AG08395 (cell line): ENCODE measurements at regions not wholly inside any gene's neighbourhood (a gene's known extent, or its start where the extent isn't known, plus 50 kb on each side); places are given as distances from the start of the nearest gene placed in this dataset.

Experiments
- DNase-seq: peaks from one replicate; pipeline ENCODE4 v3.0.0; 2012; ENCODE audit warnings: mixed read lengths, low spot score

GRCh38 chr21:19692231-19692630, 1288.6 kb upstream of the TMPRSS15 start:
- no peak for DNase-seq

- DNase-seq = no peak
Measured at GRCh38 chr21:19695796-19696195, 1292.2 kb upstream of the TMPRSS15 start.

GRCh38 chr21:19700476-19700875, 1296.9 kb upstream of the TMPRSS15 start:
- no peak for DNase-seq

DNA sequence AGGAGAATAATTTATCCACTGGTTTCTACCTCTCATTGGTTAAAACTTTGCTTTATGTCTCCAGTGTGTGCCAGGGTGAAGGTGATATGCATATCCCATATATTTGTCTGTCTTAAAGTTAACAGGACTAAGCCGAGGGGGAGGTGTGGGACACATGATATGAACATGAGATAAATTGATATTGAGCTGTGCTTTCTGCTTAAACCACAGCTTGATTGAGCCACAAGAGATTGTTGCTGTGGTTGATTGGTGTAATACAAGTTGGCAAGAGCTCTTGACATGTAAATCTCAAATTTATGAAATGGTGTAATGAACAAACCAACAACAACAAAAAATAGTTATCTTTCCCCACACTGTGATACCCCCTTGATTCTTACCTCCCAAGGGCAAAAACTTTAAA, 1295.5 kb upstream of the NCAM2 start:
- no peak for DNase-seq

DNA sequence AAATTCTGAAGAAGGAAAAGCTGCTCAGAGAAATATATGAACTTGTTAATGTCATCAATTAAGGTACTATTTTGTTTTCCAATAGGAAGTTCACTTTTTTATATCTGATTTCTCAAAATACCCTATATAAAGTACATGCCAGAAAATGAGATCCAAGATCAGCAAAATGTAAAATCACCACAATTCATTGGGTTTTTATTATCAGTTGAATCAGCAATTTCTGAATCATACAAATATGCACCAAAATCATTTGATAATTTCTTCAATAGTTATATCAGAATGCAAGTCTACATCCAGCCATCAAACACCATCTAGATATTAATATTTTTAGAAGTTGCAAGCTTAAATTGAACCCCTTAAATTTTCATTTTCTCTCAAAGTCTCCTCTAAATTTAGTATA, 1293.4 kb upstream of the NCAM2 start:
- DNase-seq = no peak

DNA sequence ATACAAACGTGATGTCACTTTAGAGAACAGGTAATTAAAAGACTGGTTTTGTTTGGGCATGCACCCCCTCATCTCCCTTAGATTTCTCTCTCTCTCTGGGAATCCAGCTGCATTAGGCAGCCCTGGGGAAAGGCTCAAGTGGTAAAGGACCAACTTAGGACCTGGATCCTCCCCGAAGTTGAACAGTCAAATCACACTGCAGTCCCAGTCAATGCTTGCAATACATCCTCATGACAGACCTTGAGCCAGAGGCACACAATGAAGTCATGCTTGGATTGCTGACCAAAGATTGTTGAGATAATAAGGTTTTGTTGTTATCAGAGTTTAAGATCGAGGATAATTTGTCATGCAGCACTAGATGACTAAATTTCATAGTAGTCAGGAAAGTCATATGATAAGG, 1285.8 kb upstream of the NCAM2 start:
- DNase-seq = no peak

DNA sequence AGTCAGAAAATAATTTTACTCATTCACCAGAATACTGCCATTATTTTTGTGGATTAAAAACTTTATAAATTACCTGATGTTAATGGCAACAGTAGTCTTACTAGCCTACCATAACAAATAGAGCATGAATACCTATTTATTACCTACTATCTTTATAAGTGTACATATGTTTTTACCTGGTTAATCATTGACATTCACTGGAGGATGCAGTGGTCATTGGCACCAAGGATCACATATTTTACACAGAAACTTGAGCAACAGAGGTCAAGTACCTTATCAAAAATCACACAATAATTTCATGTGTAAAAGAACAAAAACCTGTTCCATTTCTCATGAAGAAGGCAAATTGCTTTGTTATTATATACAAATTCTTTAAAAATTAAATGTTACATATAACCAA, 1284.9 kb upstream of the NCAM2 start:
- no peak for DNase-seq

- DNase-seq = no peak
Measured at GRCh38 chr21:19724081-19724480, 1274.1 kb upstream of the NCAM2 start.

GRCh38 chr21:19731251-19731650, 1267.0 kb upstream of the NCAM2 start:
- DNase-seq = no peak

- DNase-seq = no peak
Measured at GRCh38 chr21:19759836-19760235, 1238.4 kb upstream of the NCAM2 start.

DNA sequence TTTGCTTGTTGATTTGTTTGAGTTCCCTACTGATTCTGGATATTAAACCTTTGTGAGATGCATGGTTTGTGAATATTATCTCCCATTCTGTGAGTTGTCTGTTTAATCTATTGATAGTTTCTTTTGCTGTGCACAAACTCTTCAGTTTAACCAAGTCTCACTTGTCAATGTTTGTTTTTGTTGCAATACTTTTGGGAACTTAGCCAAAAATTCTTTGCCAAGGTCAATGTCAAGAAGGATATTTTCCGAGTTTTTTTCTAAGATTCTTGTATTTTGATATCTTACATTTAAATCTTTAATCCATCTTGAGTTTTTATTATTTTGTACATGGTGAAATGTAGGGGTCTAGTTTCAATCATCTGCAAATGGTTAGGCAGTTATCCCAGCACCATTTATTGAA, 1230.7 kb upstream of the NCAM2 start:
- DNase-seq = no peak

DNA sequence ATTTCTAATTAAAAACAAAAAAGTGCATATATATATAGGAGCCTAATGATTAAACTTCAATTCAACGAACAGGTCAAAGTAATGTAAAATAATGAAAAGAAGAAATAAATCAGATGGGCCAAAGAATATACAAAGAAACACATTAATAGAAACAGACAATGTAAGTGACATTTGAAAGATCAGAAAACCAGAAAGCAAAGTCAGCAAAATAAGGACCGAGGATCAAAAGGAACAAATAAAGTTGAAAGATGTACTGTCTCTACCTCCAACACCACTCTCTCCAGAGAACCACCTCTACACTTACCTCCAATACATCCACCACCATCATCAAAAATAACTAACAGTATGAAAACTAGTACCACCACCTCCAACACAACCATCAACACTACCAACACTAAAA, 1226.3 kb upstream of the NCAM2 start:
- DNase-seq = no peak

DNA sequence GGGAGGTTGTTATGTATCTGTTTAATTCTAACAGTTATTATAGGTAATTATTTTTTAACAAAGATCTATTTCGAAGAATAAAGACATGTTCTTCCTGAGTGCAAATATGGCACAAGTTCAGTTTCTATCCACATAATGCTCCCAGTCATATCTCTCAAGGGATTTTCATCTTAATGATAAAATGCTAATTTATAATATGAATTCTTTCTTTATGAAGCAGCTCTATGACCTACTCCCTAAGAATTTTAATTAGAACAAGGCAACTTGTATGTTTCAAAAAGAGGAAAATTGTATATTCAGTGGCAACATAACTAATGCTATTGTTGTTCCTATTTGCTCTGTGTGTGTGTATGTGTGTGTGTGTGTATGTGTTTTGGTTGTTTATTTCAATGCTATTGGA, 1222.1 kb upstream of the NCAM2 start:
- no peak for DNase-seq

- DNase-seq = no peak
Measured at GRCh38 chr21:19781881-19782652, 1216.1 kb upstream of the NCAM2 start.

DNA sequence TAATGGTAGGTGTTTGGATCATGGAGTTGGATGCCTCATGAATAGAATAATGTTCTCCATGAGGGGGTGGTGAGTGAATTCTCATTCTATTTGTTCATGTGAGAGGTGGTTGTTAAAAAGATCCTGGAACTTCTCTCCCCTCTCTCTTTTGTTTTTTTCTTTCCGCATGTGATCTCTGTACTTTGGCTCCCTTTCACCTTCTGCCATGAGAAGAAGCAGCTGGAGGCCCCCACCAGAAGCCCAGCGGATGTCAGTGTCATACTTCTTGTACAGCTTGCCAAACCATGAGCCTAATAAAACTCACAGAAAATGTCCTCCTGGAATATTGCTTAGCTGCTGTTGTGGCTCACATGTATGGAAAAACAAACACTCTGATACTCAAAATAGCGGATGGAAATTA, 1212.3 kb upstream of the NCAM2 start:
- DNase-seq = no peak

DNA sequence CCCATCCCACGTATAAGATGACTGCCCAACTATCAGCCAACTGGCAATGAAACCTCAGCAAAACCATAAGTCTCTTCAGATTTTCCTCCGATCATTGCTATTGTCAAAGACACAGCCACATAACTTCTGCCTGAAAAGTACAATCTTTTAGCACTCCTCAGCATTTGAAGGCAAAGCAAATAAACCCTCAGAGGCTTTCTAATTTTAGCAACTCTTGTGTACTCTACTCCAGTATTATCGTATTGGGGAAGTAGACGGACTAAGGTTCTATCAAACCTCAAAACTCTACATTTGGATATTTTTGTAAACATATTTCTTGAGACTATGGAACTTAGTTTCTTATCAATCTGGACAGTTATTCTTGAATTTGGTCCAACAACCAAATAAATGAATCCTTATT, 1206.2 kb upstream of the NCAM2 start:
- DNase-seq = no peak

DNA sequence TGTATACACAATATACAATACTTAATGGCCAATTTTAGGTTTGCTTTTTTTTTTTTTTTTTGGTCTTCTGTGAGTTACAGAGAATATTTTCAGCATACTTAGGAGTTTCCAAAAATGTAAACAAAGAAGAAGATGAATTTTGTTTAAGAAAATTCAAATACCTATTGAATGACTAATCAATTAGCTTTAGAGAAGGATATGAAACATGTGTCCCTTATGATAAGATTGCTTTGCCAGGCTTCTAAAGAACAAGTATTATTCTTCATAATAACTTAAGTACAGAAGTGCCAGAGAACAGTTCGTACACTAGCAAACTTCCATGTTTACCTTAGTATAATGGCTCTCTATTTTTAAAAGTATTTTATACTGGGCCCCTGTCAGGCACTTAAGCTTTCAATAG, 1191.0 kb upstream of the NCAM2 start:
- DNase-seq = no peak

DNA sequence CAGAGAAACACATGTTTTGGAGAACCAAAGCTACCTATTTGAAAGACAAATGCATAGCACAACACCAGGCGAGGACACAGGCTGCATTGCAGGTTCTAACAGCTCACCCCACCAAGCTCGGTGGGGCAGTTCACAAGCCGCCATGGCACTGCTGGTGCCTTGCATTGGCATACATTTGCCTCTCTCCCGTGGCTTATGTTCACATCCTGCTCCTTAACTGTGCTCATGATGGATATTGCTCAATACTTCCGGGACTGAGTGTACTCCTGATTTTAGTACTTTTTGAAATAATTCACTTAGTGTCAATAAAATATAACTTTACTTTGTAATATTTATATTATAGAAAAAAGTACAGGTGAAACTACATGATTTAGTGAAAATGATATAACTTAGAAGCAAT, 1187.4 kb upstream of the NCAM2 start:
- DNase-seq = no peak

- no peak for DNase-seq
Measured at GRCh38 chr21:19830446-19830845, 1167.8 kb upstream of the NCAM2 start.

- DNase-seq = no peak
Measured at GRCh38 chr21:19832551-19832950, 1165.7 kb upstream of the NCAM2 start.

GRCh38 chr21:19833082-19833481, 1165.1 kb upstream of the NCAM2 start:
- no peak for DNase-seq

DNA sequence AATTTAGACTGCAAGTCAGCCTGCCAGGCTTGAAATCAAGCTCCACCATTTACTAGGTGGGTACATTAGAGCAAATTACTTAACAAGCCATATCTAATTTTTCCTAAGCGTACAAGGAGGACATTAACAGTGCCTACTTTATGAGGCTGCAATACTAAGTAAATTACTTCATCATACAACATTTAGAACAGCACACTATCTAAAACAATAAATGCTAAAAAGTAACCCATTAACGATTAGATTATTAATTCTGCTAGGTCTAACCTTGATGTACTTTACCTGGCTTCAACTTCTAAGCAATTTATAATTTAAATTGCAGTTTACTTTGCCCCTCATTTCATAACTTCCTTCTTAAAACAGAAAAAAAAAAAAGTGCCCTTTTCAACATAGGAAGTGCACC, 1155.6 kb upstream of the NCAM2 start:
- DNase-seq = no peak

DNA sequence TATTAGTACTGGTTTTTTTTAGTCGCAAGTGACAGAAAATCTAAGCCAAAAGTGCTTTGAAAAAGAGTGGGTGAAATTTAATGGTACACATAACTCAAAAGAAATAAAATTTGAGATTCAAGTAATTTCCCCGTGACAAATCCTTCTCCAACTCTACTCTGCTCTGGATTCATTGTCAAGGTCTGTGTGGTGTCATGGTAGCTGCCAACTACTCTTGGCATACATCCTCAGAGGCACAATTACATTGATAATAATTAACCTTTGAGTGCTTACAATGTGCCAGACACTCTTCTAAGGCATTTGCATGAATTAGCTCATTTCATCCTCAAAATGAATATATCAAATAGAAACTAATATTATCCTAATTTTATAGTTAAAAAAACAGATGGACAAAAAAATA, 1153.9 kb upstream of the NCAM2 start:
- no peak for DNase-seq

DNA sequence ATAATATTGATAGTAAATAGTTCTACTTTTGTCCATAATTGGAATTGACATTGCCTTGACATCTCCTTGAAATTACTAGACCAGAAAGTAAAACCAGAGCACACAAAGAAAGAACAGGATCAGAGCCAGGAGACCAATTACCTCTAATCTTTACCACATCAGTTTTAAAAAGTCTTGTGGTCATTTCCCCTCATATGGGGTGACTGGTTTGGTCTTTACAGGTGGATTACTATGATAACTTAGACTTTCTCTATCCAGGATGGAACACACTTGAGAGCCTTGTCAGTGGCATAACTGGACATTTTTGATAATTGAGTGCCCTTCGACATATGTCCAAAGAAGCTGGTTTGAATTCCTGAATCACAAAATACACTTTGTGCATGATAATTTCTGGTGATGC, 1148.1 kb upstream of the NCAM2 start:
- no peak for DNase-seq

- no peak for DNase-seq
Measured at GRCh38 chr21:19853061-19853460, 1145.1 kb upstream of the NCAM2 start.
